GM20431 (cell line): ENCODE measurements at regions not wholly inside any gene's neighbourhood (a gene's known extent, or its start where the extent isn't known, plus 50 kb on each side); places are given as distances from the start of the nearest gene placed in this dataset.

Experiments used
- in situ Hi-C: fragments of 300-500 bp; cut with MseI, MboI; formaldehyde crosslinking; loops from one replicate; pipeline ENCODE4 v1.15.0; 2020; ENCODE audit warnings: low sequenced_read_pairs; ENCODE audit not compliant: unreplicated experiment

GRCh38 chr2:55973673-55974072 is 50.1 kb upstream of the EFEMP1 start:
- in situ Hi-C loops = no loop called here

GRCh38 chr2:55976681-55977080 is 53.1 kb upstream of the EFEMP1 start:
- in situ Hi-C loops = no loop called here

- in situ Hi-C loops = no loop called here
Observed at GRCh38 chr2:55985406-55985805, 61.8 kb upstream of the EFEMP1 start.

GRCh38 chr2:55986001-55986400 is 62.4 kb upstream of the EFEMP1 start:
- in situ Hi-C loops = no loop called here

- in situ Hi-C loops = no loop called here
Observed at GRCh38 chr2:55986700-55987440, 63.3 kb upstream of the EFEMP1 start.

- in situ Hi-C loops = no loop called here
Observed at GRCh38 chr2:55989405-55989804, 65.8 kb upstream of the EFEMP1 start.

GRCh38 chr2:55992455-55992854 is 68.9 kb upstream of the EFEMP1 start:
- in situ Hi-C loops = no loop called here

GRCh38 chr2:55993685-55994084 is 70.1 kb upstream of the EFEMP1 start:
- in situ Hi-C loops = no loop called here

- in situ Hi-C loops = no loop called here
Observed at GRCh38 chr2:55995211-55995610, 71.6 kb upstream of the EFEMP1 start.

GRCh38 chr2:55995902-55996301 is 72.3 kb upstream of the EFEMP1 start:
- in situ Hi-C loops = no loop called here

- in situ Hi-C loops = no loop called here
Observed at GRCh38 chr2:55999231-55999630, 75.6 kb upstream of the EFEMP1 start.

GRCh38 chr2:55999790-56000189 is 76.2 kb upstream of the EFEMP1 start:
- in situ Hi-C loops = no loop called here

- in situ Hi-C loops = no loop called here
Observed at GRCh38 chr2:56001947-56002346, 78.4 kb upstream of the EFEMP1 start.

GRCh38 chr2:56008661-56009431 is 85.3 kb upstream of the EFEMP1 start:
- in situ Hi-C loops = no loop called here

- in situ Hi-C loops = no loop called here
Observed at GRCh38 chr2:56009758-56010458, 86.3 kb upstream of the EFEMP1 start.

- in situ Hi-C loops = no loop called here
Observed at GRCh38 chr2:56011624-56012023, 88.0 kb upstream of the EFEMP1 start.

GRCh38 chr2:56012221-56012765 is 88.7 kb upstream of the EFEMP1 start:
- in situ Hi-C loops = no loop called here

- in situ Hi-C loops = no loop called here
Observed at GRCh38 chr2:56013475-56013874, 89.9 kb upstream of the EFEMP1 start.

GRCh38 chr2:56014046-56014730 is 90.6 kb upstream of the EFEMP1 start:
- in situ Hi-C loops = no loop called here

- in situ Hi-C loops = no loop called here
Observed at GRCh38 chr2:56015711-56016115, 92.1 kb upstream of the EFEMP1 start.
